ENCODE measurements at regions not wholly inside any gene's neighbourhood (a gene's known extent, or its start where the extent isn't known, plus 50 kb on each side); places are given as distances from the start of the nearest gene placed in this dataset.

GRCh38 chr13:84999252-84999651 lies 800.0 kb downstream of the SLITRK6 start:
- intact Hi-C loops (cut with DNase I; ENCODE audit: low total_unique reads): no loop called here
- no peaks in the 10 kb centered on the region for H3K36me3 ChIP-seq
- H3K4me1 ChIP-seq: no peaks in the 10 kb centered on the region
- peaks cover 0 to 4% (median 0%) of the 10 kb centered on the region in 8 donors for H3K9me3 ChIP-seq
- WGBS, 5 donors: 65 to 85% (median 73%) methylated on average over 1 of the region's 1 CpG
- no peak for DNase-seq
- no peak overlapping the region for H3K4me3 ChIP-seq
- TF ChIP-seq POLR2A (IDR thresholded peaks at IDR 0.05): no peak
- TF ChIP-seq CTCF (IDR thresholded peaks at IDR 0.05 in 8 of 11, conservative IDR thresholded peaks at IDR 0.05 in 3 of 11): no peak
- no peak for TF ChIP-seq POLR2AphosphoS5 (IDR thresholded peaks at IDR 0.05)
- H3K27ac ChIP-seq: no peak overlapping the region
- H3K27me3 ChIP-seq (replicated peaks in 1 of 7): no peaks in the 10 kb centered on the region

GRCh38 chr13:84998681-84999080 lies 800.5 kb downstream of the SLITRK6 start:
- no peaks in the 10 kb centered on the region for H3K4me1 ChIP-seq
- intact Hi-C loops (cut with DNase I; ENCODE audit: low total_unique reads): no loop called here
- no peaks in the 10 kb centered on the region for H3K36me3 ChIP-seq
- DNase-seq: no peak
- no peak overlapping the region for H3K27ac ChIP-seq
- H3K27me3 ChIP-seq (replicated peaks in 1 of 7): no peaks in the 10 kb centered on the region
- peaks cover 0 to 4% (median 0%) of the 10 kb centered on the region in 8 donors for H3K9me3 ChIP-seq
- H3K4me3 ChIP-seq: no peak overlapping the region
- TF ChIP-seq POLR2A (IDR thresholded peaks at IDR 0.05): no peak
- no peak for TF ChIP-seq CTCF (IDR thresholded peaks at IDR 0.05 in 8 of 11, conservative IDR thresholded peaks at IDR 0.05 in 3 of 11)
- TF ChIP-seq POLR2AphosphoS5 (IDR thresholded peaks at IDR 0.05): no peak

- Histone ChIP-seq H3K4me1 (no peaks in the 10 kb centered on the region), H3K36me3 (no peaks in the 10 kb centered on the region), H3K27me3 (replicated peaks in 1 of 7) (no peaks in the 10 kb centered on the region), H3K9me3 (peaks cover 0 to 4% (median 0%) of the 10 kb centered on the region in 8 donors), H3K4me3 (no peak overlapping the region), H3K27ac (no peak overlapping the region)
- intact Hi-C loops (cut with DNase I; ENCODE audit: low total_unique reads): no loop called here
- no peak for DNase-seq
- TF ChIP-seq CTCF (IDR thresholded peaks at IDR 0.05 in 8 of 11, conservative IDR thresholded peaks at IDR 0.05 in 3 of 11) (no peak), POLR2AphosphoS5 (IDR thresholded peaks at IDR 0.05) (no peak), POLR2A (IDR thresholded peaks at IDR 0.05) (no peak)
- 50 to 83% (median 68%) methylated on average over 1 of the region's 1 CpG for WGBS, 5 donors
Measured at GRCh38 chr13:84997858-84998257, 801.4 kb downstream of the SLITRK6 start.

- intact Hi-C loops (cut with DNase I; ENCODE audit: low total_unique reads): no loop called here
- H3K27ac ChIP-seq: no peak overlapping the region
- no peaks in the 10 kb centered on the region for H3K27me3 ChIP-seq (replicated peaks in 1 of 7)
- no peaks in the 10 kb centered on the region for H3K4me1 ChIP-seq
- H3K9me3 ChIP-seq: peaks cover 0 to 3% (median 0%) of the 10 kb centered on the region in 8 donors
- DNase-seq: no peak
- no peaks in the 10 kb centered on the region for H3K36me3 ChIP-seq
- TF ChIP-seq POLR2AphosphoS5 (IDR thresholded peaks at IDR 0.05): no peak
- TF ChIP-seq POLR2A (IDR thresholded peaks at IDR 0.05): no peak
- TF ChIP-seq CTCF (IDR thresholded peaks at IDR 0.05 in 8 of 11, conservative IDR thresholded peaks at IDR 0.05 in 3 of 11): no peak
- no peak overlapping the region for H3K4me3 ChIP-seq
Measured at GRCh38 chr13:84994582-84994981, 804.6 kb downstream of the SLITRK6 start.
